Muscle layer of colon (tissue), 2 donors: ENCODE measurements at regions not wholly inside any gene's neighbourhood (a gene's known extent, or its start where the extent isn't known, plus 50 kb on each side); places are given as distances from the start of the nearest gene placed in this dataset.

ENCODE experiments used
- H3K27ac ChIP-seq: one replicate; pipeline ENCODE4 v1.7.0; 2013; ENCODE audit warnings: low read depth, mild to moderate bottlenecking, low read length, moderate library complexity
- H3K27me3 ChIP-seq, 2 donors: one replicate each; pipeline ENCODE4 v1.7.0; 2013; ENCODE audit warnings: low read length in 2 of 2, mild to moderate bottlenecking in 2 of 2; ENCODE audit not compliant: insufficient read depth in 2 of 2, control insufficient read depth in 1 of 2
- H3K36me3 ChIP-seq: one replicate; pipeline ENCODE4 v1.7.0; 2013; ENCODE audit warnings: mild to moderate bottlenecking, low read length; ENCODE audit not compliant: insufficient read depth
- H3K4me1 ChIP-seq: one replicate; pipeline ENCODE4 v1.7.0; 2013; ENCODE audit warnings: mild to moderate bottlenecking, low read length; ENCODE audit not compliant: insufficient read depth
- H3K4me3 ChIP-seq, 2 donors: one replicate each; pipeline ENCODE4 v1.7.0; 2013; ENCODE audit warnings: low read length in 2 of 2, low read depth in 1 of 2, mild to moderate bottlenecking in 1 of 2, moderate library complexity in 1 of 2
- H3K9ac ChIP-seq: one replicate; pipeline ENCODE4 v1.7.0; 2013; ENCODE audit warnings: low read length
- H3K9me3 ChIP-seq: one replicate; pipeline ENCODE4 v1.7.0; 2013; ENCODE audit warnings: mild to moderate bottlenecking, low read length
- donor health status: abdominal sarcoma.
- donor health status: Adenocarcinoma of cecum.

GRCh38 chrX:69263251-69263820 lies 98.1 kb upstream of the PJA1 start:
- Histone ChIP-seq H3K27me3 (peaks cover 0 to 10% of the 10 kb centered on the region in 2 donors), H3K4me3 (no peak overlapping the region), H3K9me3 (no peaks in the 10 kb centered on the region), H3K9ac (no peak overlapping the region), H3K4me1 (no peaks in the 10 kb centered on the region), H3K27ac (no peak overlapping the region), H3K36me3 (no peaks in the 10 kb centered on the region)

- H3K9me3 ChIP-seq, result no peaks in the 10 kb centered on the region
- no peak overlapping the region for H3K9ac ChIP-seq
- no peaks in the 10 kb centered on the region for H3K4me1 ChIP-seq
- no peak overlapping the region for H3K4me3 ChIP-seq
- no peaks in the 10 kb centered on the region for H3K36me3 ChIP-seq
- H3K27me3 ChIP-seq, result peaks cover 0 to 10% of the 10 kb centered on the region in 2 donors
- no peak overlapping the region for H3K27ac ChIP-seq
Measured at GRCh38 chrX:69262036-69262936, 97.0 kb upstream of the PJA1 start.

- H3K4me1 ChIP-seq, result peaks cover 8% of the 10 kb centered on the region
- H3K27me3 ChIP-seq, result peaks cover 0 to 20% of the 10 kb centered on the region in 2 donors
- no peaks in the 10 kb centered on the region for H3K9me3 ChIP-seq
- no peaks in the 10 kb centered on the region for H3K36me3 ChIP-seq
- no peak overlapping the region for H3K27ac ChIP-seq
- H3K4me3 ChIP-seq, result no peak overlapping the region
- H3K9ac ChIP-seq, result no peak overlapping the region
Measured at GRCh38 chrX:69260169-69260568, 94.9 kb upstream of the PJA1 start.

- Histone ChIP-seq H3K9ac (no peak overlapping the region), H3K4me1 (peaks cover 8% of the 10 kb centered on the region), H3K9me3 (no peaks in the 10 kb centered on the region), H3K4me3 (no peak overlapping the region), H3K27me3 (peaks cover 0 to 20% of the 10 kb centered on the region in 2 donors), H3K27ac (no peak overlapping the region), H3K36me3 (no peaks in the 10 kb centered on the region)
Measured at GRCh38 chrX:69258893-69259292, 93.6 kb upstream of the PJA1 start.

- no peaks in the 10 kb centered on the region for H3K9me3 ChIP-seq
- no peak overlapping the region for H3K9ac ChIP-seq
- peaks cover 8% of the 10 kb centered on the region for H3K4me1 ChIP-seq
- peaks cover 0 to 20% of the 10 kb centered on the region in 2 donors for H3K27me3 ChIP-seq
- H3K36me3 ChIP-seq, result no peaks in the 10 kb centered on the region
- H3K27ac ChIP-seq, result no peak overlapping the region
- H3K4me3 ChIP-seq, result no peak overlapping the region
Measured at GRCh38 chrX:69257499-69258127, 92.4 kb upstream of the PJA1 start.

GRCh38 chrX:69256291-69256565 lies 91.0 kb upstream of the PJA1 start:
- Histone ChIP-seq H3K27me3 (peaks cover 0 to 20% of the 10 kb centered on the region in 2 donors), H3K36me3 (no peaks in the 10 kb centered on the region), H3K4me3 (no peak overlapping the region), H3K4me1 (peaks cover 8% of the 10 kb centered on the region), H3K9ac (no peak overlapping the region), H3K9me3 (no peaks in the 10 kb centered on the region), H3K27ac (no peak overlapping the region)

- Histone ChIP-seq H3K36me3 (no peaks in the 10 kb centered on the region), H3K4me1 (peaks cover 8% of the 10 kb centered on the region), H3K9ac (no peak overlapping the region), H3K27me3 (peaks cover 0 to 20% of the 10 kb centered on the region in 2 donors), H3K9me3 (no peaks in the 10 kb centered on the region), H3K27ac (no peak overlapping the region), H3K4me3 (no peak overlapping the region)
Measured at GRCh38 chrX:69255441-69256290, 90.4 kb upstream of the PJA1 start.

- H3K27me3 ChIP-seq, result peaks cover 0 to 13% of the 10 kb centered on the region in 2 donors
- peaks cover 8% of the 10 kb centered on the region for H3K4me1 ChIP-seq
- H3K36me3 ChIP-seq, result no peaks in the 10 kb centered on the region
- H3K9me3 ChIP-seq, result no peaks in the 10 kb centered on the region
- H3K9ac ChIP-seq, result no peak overlapping the region
- no peak overlapping the region for H3K27ac ChIP-seq
- no peak overlapping the region for H3K4me3 ChIP-seq
Measured at GRCh38 chrX:69253821-69254220, 88.6 kb upstream of the PJA1 start.

- Histone ChIP-seq H3K9me3 (no peaks in the 10 kb centered on the region), H3K36me3 (no peaks in the 10 kb centered on the region), H3K27ac (no peak overlapping the region), H3K4me1 (peaks cover 11% of the 10 kb centered on the region), H3K27me3 (peaks cover 0 to 10% of the 10 kb centered on the region in 2 donors), H3K9ac (no peak overlapping the region), H3K4me3 (no peak overlapping the region)
Measured at GRCh38 chrX:69243276-69243675, 78.0 kb upstream of the PJA1 start.

- Histone ChIP-seq H3K27me3 (peaks cover 0 to 14% of the 10 kb centered on the region in 2 donors), H3K27ac (peak overlapping the region; percentile 14), H3K9me3 (no peaks in the 10 kb centered on the region), H3K9ac (no peak overlapping the region), H3K4me3 (no peak overlapping the region), H3K4me1 (peaks cover 30% of the 10 kb centered on the region), H3K36me3 (no peaks in the 10 kb centered on the region)
Measured at GRCh38 chrX:69238887-69239231, 73.6 kb upstream of the PJA1 start.
